NCI-H128 (cell line): ENCODE measurements at regions not wholly inside any gene's neighbourhood (a gene's known extent, or its start where the extent isn't known, plus 50 kb on each side); places are given as distances from the start of the nearest gene placed in this dataset.

Source experiments
- DNase-seq: peaks from one replicate; lab custom pipeline; 2025; ENCODE audit not compliant: unreplicated experiment; lab: John Stamatoyannopoulos, UW

GRCh38 chr20:39547546-39548408 is 585.6 kb downstream of the DHX35 start:
- DNase-seq = no peak

- DNase-seq = no peak
Observed at GRCh38 chr20:39541136-39541803, 579.1 kb downstream of the DHX35 start.

- no peak for DNase-seq
Observed at GRCh38 chr20:39538317-39538716, 576.2 kb downstream of the DHX35 start.

DNA sequence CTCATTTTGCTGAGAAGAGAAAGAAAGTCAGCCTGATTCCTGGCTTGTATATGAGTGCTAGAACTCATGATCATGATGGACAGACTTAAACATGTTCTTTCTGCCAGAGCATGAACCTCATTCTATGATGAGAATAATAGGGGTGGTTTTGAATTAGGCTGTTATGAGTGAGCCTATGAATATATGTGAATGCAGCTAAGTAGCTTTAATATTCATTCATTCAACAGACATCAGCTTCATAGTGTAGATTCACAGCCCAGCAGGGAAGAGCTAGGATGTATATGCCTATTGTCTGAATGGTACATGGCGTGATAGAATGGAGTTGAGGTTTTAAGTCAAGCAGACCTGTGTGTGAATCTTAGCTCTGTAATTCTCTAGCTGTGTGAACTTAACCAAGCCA is 573.2 kb downstream of the DHX35 start:
- DNase-seq = no peak

DNA sequence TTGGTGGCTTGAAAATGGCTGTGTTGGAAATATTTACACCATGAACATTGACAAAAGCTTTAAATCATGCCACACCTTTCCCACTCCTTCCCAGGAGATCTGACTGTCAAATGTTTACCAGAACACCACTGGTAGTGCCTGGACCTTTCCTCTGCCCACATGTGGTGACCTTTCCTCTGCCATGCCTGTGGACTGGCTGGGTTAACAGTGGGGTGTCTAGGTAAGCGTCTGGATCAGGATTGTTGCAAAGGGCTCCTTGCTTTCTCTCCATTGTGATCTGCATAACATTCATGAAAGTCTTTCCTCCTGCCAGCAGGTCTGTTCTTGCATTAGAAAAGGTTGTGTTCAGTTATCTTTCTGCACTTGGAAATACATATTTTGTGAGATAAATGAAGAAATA is 572.7 kb downstream of the DHX35 start:
- no peak for DNase-seq

GRCh38 chr20:39533858-39534257 is 571.7 kb downstream of the DHX35 start:
- DNase-seq = no peak

DNA sequence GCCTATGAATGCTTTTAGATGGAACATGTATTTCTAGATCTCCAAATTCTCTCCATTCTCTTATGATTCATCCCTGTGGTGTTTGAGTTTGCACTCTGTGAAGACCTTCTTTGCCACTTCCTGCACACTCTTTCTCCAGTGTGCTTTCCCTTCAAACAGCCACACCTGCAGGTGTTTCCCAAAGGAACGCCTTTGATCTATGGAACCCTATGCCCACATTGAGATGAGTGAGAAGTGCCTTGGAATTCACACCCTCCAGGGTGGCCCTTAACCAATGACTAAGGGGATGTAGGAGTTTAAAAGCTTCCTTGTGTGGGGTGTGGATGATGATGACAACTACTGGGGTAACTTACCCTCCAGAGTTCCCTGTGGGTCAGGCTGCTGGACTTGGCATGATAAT is 570.1 kb downstream of the DHX35 start:
- no peak for DNase-seq

DNA sequence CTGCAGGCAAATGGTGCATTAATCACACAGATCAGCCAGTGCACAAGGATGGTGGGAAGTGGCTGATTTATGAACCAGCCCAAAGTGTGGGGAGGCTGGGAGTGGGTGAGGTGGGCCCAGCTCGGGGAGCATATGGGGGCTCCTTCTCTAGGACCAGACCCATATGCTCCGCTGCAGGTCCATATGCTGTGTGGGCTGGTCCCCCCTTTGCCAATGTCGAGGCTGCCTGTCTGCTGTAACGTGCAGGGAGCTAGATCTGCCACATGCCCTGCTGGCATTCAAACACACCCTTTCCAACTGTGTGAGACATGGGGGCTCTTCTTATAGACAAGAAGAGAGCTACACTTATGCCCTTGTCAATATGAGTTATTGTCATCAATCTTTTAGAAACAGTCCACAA is 566.3 kb downstream of the DHX35 start:
- DNase-seq = no peak

- no peak for DNase-seq
Observed at GRCh38 chr20:39524371-39524911, 562.3 kb downstream of the DHX35 start.

DNA sequence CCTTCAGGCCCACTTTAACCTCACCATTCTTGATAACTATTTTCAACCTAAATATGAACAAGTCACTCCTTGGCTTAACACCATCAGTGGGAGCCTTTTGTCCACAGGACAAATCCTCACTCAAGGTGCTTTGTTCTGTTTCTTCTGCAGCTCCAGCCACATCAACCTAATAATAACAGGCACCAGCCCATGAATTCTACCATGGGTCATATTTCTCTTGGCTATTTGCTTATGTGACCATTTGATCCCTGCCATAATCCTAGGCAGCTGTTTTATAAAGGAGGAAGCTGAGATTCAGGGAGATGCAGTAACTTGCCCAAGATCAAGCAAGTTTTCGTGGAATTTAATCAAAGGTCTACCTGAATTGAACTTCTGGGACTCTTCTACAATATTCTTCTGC is 561.3 kb downstream of the DHX35 start:
- DNase-seq = no peak

DNA sequence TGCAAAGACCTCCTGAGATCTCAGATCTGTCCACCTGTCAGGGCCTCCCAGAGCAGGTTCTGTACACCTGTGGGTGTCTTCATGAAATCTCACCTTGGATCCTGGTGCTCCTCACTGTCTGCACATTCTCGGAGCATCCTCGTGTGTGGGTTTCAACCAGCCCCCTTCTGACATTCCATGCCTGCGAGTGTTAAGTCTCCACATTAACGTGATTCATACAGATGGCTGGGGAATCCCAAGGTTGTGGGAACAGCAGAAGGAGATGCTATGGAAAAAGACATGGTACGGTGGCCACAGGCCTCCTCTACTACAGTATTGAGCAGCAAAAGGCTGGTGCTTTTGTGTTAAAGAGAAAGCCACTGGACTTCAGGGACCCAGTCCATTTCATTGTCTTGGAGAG is 556.5 kb downstream of the DHX35 start:
- no peak for DNase-seq

DNA sequence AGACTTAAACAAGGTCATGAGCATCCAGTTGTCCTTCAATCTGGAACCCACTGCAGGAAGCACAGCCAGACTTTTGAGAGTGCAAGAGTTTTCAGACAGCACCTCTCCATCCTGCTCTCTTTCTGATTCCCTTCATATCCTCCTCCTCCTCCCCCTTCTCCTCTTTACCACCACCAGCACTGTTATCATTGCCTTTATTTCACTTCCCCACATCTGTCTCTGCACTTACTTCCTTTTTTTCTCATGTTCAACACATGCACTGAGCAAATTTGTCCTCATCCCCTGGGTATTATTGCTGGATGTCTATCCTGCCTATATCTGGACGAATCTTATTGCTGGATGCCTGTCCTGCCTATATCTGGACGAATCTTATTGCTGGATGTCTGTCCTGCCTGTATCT is 554.8 kb downstream of the DHX35 start:
- DNase-seq = no peak

- no peak for DNase-seq
Observed at GRCh38 chr20:39504710-39505094, 542.6 kb downstream of the DHX35 start.

GRCh38 chr20:39503902-39504709 is 542.0 kb downstream of the DHX35 start:
- no peak for DNase-seq

DNA sequence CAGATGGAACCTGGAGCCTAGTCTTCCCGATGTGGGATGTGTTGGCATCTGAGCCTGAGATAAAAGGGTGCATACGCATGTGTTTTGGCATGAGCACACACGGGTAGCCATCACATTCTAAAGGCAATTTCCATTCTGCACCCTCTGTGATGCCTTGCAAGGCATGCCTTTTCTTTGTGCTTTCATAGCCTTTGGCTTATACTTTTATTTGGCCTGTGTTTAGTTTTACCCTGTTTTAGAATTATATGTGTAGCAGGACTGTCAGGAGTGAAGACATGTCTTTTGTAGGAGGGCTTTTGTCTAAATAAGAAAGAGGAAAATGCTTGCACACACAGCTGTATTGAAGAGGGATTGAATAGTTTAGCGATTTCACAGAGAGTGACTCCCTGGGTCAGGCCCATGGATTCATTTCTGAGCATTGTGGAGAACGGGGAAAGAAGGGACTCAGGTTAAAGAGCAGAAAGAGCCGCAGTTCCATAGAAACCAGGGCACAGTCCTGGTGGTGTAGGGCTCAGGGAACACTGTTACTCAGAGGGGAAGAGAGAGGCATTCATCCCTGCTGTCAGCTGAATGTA is 530.2 kb downstream of the DHX35 start:
- DNase-seq = no peak

DNA sequence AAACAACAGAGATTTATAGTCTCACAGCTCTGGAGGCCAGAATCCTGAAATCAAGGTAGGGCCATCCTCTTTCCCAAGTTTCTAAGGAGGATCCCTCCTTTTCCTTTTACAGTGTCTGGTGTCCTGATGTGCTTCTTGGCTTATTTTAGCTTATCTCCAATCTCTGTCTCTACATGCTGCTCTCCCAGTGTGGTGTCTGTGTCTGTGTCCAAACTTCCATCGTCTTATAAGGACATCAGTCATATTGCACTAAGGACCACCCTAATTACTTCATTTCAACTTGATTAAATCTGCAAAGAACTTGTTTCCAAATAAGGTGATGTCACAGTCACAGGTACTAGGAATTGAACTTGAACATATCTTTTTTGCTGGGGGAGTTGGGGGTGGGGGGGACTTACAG is 529.6 kb downstream of the DHX35 start:
- no peak for DNase-seq

DNA sequence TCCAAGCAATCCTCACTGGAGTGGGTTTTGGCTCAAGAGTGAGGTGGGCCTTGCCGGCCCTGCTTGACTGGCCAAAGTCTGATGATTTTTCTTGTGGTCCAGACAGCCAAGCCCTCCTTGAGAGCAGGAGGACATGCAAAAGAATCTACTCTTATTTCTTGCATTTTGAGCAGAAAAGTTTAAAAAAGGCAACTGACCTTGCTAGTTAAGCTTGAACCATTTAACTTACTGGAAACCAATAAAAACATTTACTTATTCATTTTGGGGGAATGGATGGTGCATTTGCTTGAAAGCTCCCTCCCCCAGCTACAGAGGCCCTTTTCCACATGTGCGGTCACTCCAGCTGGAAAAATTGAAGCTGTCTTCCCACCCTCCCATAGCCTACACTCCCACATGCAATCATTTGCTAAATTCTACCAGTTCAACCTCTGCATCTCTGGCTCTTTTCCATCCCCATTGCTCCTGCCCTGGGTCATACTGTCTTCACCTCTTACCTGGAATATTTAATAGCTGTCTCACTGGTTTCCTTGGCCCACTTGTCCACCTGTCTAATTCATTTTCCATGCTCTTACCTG is 527.9 kb downstream of the DHX35 start:
- no peak for DNase-seq

- DNase-seq = no peak
Observed at GRCh38 chr20:39480276-39481043, 518.3 kb downstream of the DHX35 start.

DNA sequence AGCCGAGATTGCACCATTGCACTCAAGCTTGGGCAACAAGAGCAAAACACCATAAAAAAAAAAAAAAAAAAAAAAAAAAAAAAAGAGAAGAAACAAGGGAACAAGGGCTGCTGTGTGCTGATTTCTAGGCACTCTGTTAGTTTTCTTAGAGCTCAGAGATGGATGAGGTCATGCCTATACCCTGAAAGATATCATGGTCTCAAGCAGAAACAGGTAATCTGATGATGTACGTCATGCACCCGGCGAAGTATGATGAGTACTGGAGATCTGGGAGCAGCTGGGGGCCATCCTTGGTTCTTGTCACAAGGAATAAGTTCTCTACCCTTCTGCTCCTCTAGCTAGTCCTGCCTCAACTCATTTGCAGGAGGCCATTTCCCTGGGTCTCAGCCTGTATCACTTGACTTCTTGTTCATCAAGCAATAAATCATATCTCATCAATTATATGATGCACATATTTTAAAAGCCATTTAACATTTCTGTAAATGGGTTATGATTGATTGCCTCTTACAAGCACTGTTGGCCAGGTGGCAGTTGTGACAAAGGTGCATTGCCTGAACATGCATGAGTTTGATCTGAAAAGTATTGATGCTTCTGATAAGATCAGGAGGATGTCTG is 517.2 kb downstream of the DHX35 start:
- no peak for DNase-seq

GRCh38 chr20:39474879-39475278 is 512.7 kb downstream of the DHX35 start:
- DNase-seq = no peak
